GM21723 (cell line): ENCODE measurements at regions not wholly inside any gene's neighbourhood (a gene's known extent, or its start where the extent isn't known, plus 50 kb on each side); places are given as distances from the start of the nearest gene placed in this dataset.
"Not testable (repeated sequence)": the region's sequence is repeated elsewhere in the genome, so short reads cannot be mapped to it uniquely, and the experiment has no call there.

Experiments used
- ATAC-seq: cut with Tn5 transposase; IDR thresholded peaks from one replicate; pipeline ENCODE4 v1.9.1; 2021; ENCODE audit warnings: mild to moderate bottlenecking, moderate library complexity; ENCODE audit not compliant: unreplicated experiment

GRCh38 chr9:107587191-107587963 lies 97.8 kb upstream of the KLF4 start:
- no peak for ATAC-seq

- no peak for ATAC-seq
Measured at GRCh38 chr9:107586493-107586892, 96.9 kb upstream of the KLF4 start.

DNA sequence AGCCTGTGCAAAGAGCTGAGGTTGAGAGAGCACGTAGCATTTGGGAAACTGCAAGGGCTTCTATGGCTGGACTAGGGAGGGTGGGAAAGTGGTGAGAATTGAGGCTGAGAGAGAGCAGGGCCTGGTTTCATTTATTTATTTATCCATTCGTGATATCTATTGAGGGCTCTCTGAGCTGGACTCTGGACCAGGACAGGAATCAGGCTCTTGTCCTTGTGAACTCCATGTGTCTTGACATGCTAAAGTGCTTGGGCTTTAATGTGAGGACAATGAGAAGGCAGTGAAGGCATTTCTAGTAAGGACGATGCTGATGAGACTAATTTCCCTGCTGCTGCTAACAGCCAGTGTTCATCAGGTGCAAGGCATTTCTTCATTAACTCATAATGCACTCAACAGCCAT lies 95.9 kb upstream of the KLF4 start:
- no peak for ATAC-seq

- ATAC-seq: no peak
Measured at GRCh38 chr9:107584944-107585343, 95.4 kb upstream of the KLF4 start.

DNA sequence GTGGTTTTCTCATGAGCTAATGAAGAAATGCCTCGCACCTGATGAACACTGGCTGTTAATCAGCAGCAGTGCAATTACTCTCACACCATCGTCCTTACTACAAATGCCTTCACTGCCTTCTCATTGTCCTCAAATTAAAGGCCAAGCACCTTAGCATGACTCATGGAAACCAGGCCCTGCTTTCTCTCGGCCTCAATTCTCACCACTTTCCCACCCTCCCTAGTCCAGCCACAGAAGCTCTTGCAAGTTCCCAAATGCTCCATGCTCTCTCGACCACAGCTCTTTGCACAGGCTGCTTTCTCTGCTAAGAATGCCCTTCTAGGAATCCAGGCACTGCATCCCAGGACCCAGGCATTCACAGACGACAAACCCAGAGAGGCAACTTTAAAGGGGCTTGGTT lies 94.6 kb upstream of the KLF4 start:
- no peak for ATAC-seq

DNA sequence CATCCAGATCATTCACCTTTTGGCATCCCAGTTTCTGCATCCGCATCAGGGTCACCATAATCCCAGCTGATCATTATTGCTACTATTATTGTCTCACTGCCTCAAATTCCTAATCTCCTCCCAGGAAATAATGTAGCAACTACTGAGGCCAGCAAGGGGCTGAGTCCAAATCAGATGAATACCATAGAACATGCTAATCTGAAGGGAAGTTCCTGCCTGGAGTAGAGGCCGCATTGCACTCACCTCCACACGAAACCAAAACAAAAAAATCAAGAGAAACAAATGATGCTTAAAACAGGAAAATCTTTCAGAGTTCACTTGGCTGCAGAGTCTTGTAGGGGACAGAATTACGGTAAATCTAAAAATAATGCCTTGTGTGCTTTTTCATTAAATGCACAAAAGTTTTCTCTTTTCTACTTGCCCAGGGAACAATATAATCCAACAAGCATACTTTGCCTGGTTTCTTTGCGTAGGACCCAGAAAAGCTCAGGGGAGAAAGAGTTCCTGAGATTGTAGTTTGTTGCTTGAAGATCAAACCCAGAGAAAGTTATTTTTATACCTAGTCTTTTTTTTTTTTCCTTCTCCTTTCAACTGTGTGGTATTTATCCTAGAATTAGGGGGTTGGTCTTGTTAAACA lies 87.7 kb upstream of the KLF4 start:
- ATAC-seq: no peak

GRCh38 chr9:107571148-107571547 lies 81.6 kb upstream of the KLF4 start:
- ATAC-seq: no peak

DNA sequence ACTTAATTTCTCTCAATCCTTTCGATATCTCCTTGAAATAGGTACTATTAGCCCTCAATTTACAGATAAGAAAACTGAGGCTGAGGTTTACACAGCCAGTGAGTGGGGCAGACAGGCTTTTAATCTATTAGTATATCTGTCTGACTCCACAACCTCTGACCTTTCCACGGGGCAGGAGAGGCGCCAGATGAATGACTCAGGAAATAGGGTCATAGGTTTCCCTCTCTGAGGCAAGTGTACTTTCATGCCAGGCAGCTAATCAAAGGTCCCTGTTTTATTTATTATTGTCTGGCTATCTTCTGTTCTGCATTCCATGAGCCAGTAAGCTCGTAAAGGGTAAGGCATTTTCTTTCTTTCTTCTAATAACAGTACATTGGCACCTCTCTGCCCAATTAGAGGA lies 79.6 kb upstream of the KLF4 start:
- no peak for ATAC-seq

GRCh38 chr9:107568406-107568805 lies 78.8 kb upstream of the KLF4 start:
- not testable (repeated sequence) for ATAC-seq

GRCh38 chr9:107567462-107567861 lies 77.9 kb upstream of the KLF4 start:
- no peak for ATAC-seq

DNA sequence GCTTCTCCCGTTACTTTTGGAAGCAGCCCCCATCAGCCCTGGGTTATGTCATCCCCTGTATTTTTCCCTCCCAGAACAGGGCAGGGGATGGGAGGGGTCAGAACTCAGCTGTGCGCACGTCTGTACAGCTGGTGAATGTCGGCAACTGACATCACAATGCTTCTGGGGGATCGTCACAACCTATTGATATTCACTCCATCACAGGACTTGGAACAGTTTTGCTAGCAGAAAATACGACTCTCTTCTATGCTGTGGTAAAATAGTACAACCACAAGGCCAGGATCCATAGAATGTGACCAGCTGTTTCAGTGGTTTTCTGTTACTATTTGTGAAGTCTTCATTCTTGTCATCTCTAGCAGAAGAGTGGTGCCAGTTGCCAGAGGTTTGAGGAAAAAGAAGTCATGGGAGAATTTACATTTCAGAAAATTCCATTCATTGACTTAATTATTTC lies 77.1 kb upstream of the KLF4 start:
- no peak for ATAC-seq

GRCh38 chr9:107562798-107563197 lies 73.2 kb upstream of the KLF4 start:
- no peak for ATAC-seq

GRCh38 chr9:107559494-107560086 lies 70.0 kb upstream of the KLF4 start:
- no peak for ATAC-seq

- no peak for ATAC-seq
Measured at GRCh38 chr9:107557236-107557990, 67.8 kb upstream of the KLF4 start.

DNA sequence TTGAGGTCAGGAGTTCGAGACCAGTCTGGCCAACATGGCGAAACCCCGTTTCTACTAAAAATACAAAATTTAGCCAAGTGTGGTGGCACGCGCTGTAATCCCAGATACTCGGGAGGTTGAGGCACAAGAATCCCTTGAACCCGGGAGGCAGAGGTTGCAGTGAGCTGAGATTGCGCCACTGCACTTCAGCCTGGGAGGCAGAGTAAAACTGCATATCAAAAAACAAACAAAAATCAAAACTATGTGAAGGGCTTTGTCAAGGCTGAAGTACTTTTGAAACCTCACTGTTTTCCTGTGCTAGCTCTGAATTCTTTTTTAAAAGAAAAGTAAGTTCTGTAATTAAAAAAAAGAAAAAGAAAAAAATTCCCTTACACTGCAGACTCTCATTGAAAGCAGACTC lies 65.1 kb upstream of the KLF4 start:
- ATAC-seq: no peak

- no peak for ATAC-seq
Measured at GRCh38 chr9:107548298-107549142, 59.0 kb upstream of the KLF4 start.

- no peak for ATAC-seq
Measured at GRCh38 chr9:107547772-107548297, 58.3 kb upstream of the KLF4 start.

GRCh38 chr9:107547303-107547702 lies 57.7 kb upstream of the KLF4 start:
- ATAC-seq: no peak

GRCh38 chr9:107546859-107547258 lies 57.3 kb upstream of the KLF4 start:
- no peak for ATAC-seq

- no peak for ATAC-seq
Measured at GRCh38 chr9:107545036-107545435, 55.5 kb upstream of the KLF4 start.
